K562 (cell line): ENCODE measurements at regions not wholly inside any gene's neighbourhood (a gene's known extent, or its start where the extent isn't known, plus 50 kb on each side); places are given as distances from the start of the nearest gene placed in this dataset.

Experiments used
- KLF16 ChIP-seq: IDR thresholded peaks from 2 replicates; pipeline ENCODE4 v1.6.1; 2016; ENCODE audit warnings: antibody characterized with exemption
- TF ChIP-seq, protein P1 (sequence below), 3 experiments: IDR thresholded peaks in 2 of 3; conservative IDR thresholded peaks in 1 of 3; 2 replicates each; pipeline ENCODE4 v1.5.1; 2011 to 2012; ENCODE audit warnings: low read length in 3 of 3, mild to moderate bottlenecking in 3 of 3, control low read depth in 2 of 3, improper control_type of control experiment in 1 of 3, inconsistent platforms in 1 of 3, low read depth in 1 of 3, mixed read lengths in 1 of 3, moderate library complexity in 1 of 3; ENCODE audit not compliant: insufficient read depth in 2 of 3

DNA sequence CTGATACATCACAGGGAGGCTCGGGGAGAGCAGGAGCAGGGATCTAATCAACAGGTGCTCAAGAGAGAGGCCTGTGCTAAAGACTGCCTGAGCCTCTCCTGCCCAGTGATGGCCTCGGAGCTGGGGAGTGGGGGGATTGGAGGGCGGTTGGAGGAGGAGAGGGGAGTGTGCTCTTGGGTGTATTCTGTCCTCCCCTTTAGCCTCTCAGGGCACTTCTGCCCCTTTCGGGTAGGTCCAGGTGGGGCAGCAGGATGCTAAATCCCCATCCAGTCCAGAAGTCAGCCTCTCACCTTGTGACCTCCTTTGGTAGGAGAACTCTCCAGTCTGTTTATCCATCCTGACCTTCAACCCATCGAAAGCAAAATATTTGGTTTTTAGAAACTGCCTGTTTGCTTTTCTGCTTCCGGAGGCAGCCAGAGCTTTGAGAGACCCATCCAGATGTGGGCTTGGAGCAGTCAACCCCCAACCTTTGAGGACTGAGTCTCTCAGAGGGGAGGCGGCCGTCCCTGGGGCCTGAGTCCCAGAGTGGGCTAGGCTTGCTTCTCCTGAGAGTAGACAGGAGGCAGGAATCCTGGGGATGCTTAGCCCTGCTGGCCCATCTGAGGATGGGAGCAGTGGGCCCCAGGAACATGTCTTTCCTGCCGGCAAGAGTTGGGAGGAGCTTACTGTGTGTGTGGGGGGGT is 105.2 kb upstream of the SYT13 start:
- no peak for TF ChIP-seq KLF16
- TF ChIP-seq, protein P1, sequence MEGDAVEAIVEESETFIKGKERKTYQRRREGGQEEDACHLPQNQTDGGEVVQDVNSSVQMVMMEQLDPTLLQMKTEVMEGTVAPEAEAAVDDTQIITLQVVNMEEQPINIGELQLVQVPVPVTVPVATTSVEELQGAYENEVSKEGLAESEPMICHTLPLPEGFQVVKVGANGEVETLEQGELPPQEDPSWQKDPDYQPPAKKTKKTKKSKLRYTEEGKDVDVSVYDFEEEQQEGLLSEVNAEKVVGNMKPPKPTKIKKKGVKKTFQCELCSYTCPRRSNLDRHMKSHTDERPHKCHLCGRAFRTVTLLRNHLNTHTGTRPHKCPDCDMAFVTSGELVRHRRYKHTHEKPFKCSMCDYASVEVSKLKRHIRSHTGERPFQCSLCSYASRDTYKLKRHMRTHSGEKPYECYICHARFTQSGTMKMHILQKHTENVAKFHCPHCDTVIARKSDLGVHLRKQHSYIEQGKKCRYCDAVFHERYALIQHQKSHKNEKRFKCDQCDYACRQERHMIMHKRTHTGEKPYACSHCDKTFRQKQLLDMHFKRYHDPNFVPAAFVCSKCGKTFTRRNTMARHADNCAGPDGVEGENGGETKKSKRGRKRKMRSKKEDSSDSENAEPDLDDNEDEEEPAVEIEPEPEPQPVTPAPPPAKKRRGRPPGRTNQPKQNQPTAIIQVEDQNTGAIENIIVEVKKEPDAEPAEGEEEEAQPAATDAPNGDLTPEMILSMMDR (IDR thresholded peaks at IDR 0.05 in 2 of 3, conservative IDR thresholded peaks at IDR 0.05 in 1 of 3; ENCODE audit: insufficient read depth in 2 of 3, low read depth in 1 of 3, low read length in 3 of 3), result no peak
